ENCODE measurements at regions not wholly inside any gene's neighbourhood (a gene's known extent, or its start where the extent isn't known, plus 50 kb on each side); places are given as distances from the start of the nearest gene placed in this dataset.

DNA sequence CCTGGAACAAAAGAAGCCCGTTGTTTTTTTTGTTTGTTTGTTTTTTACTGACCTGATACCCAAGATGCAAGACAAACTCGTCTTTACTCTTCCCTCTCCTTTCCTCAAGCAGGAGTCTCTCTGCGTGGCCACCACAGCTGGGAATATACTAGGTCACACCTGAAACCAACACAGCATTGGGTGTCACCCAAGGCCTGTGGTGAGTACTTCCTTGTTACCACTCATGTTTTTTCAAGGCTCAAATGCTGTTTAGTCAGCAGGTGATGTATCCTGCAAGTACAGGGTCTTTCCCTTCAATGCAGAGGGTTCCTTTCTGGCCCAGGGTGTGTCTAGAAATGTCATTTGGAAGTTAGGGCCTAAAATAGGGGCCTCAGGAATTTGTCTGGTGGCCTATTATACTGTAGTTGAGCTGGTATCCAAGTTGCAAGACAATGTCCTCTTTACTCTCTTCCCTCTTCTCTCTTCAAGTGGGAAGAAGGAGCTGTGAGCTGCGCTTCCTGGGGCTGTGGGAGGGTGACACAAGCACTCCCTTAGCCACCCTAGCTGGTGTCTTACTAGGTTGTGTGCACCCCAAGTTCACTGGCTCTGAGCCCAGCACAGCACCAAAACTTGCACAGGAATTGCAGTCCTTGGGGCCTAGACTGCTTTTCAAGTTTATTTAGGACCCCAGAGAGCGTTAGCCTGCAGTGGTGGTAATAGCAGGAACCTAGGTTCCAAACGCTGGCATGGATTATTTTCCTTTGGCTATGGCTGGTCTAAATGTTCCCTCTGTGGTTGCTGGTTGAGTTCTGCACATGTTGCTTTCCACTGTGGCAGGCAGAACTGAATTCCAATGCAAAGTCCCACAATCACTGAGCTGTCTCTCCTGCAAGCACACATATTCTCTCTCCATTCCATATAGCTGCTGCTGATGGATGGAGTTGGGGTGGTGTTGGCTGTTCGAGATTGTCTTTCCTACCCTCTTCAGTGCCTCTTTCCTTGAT is 91.4 kb upstream of the LYPLAL1 start:
- no peak overlapping the region for H3K27ac ChIP-seq (ENCODE audit: low read depth, low read length)
- peaks cover 0 to 3% (median 0%) of the 10 kb centered on the region in 3 donors for H3K4me1 ChIP-seq (ENCODE audit: control insufficient read depth in 3 of 3, insufficient read depth in 3 of 3, low read length in 3 of 3)
- H3K9ac ChIP-seq (ENCODE audit: low read depth in 1 of 3, low read length in 3 of 3): no peak overlapping the region
- H3K27me3 ChIP-seq (ENCODE audit: control insufficient read depth in 3 of 3, insufficient read depth in 3 of 3, low read length in 3 of 3): no peaks in the 10 kb centered on the region
- H3K9me3 ChIP-seq (ENCODE audit: control insufficient read depth in 3 of 3, low read length in 3 of 3): no peaks in the 10 kb centered on the region
- no peaks in the 10 kb centered on the region for H3K36me3 ChIP-seq (ENCODE audit: control insufficient read depth in 3 of 3, insufficient read depth in 3 of 3, low read length in 3 of 3)
- H3K4me3 ChIP-seq (ENCODE audit: low read length in 3 of 3): no peak overlapping the region

DNA sequence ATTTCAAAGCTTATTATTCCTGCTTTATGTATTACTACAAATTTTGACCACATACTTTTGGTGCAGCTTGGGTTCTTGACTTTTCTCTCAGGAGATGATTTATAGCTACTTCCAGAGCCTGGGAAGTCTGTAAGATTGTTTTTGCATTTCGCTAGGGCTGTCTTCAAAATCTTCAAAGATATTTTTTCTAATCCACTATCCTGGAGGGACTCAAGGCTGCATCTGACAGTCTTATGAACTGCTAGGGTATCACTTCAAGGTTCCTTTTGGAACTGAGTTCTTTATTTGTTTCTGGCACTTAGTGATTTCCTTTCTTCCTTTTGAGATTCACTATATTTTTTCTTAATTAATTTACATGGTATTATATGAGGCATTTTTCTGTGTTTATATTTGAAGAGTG is 90.0 kb upstream of the LYPLAL1 start:
- Histone ChIP-seq H3K9ac (ENCODE audit: low read depth in 1 of 3, low read length in 3 of 3) (no peak overlapping the region), H3K9me3 (ENCODE audit: control insufficient read depth in 3 of 3, low read length in 3 of 3) (no peaks in the 10 kb centered on the region), H3K36me3 (ENCODE audit: control insufficient read depth in 3 of 3, insufficient read depth in 3 of 3, low read length in 3 of 3) (no peaks in the 10 kb centered on the region), H3K27me3 (ENCODE audit: control insufficient read depth in 3 of 3, insufficient read depth in 3 of 3, low read length in 3 of 3) (no peaks in the 10 kb centered on the region), H3K27ac (ENCODE audit: low read depth, low read length) (no peak overlapping the region), H3K4me3 (ENCODE audit: low read length in 3 of 3) (no peak overlapping the region), H3K4me1 (ENCODE audit: control insufficient read depth in 3 of 3, insufficient read depth in 3 of 3, low read length in 3 of 3) (peaks cover 0 to 5% (median 0%) of the 10 kb centered on the region in 3 donors)

DNA sequence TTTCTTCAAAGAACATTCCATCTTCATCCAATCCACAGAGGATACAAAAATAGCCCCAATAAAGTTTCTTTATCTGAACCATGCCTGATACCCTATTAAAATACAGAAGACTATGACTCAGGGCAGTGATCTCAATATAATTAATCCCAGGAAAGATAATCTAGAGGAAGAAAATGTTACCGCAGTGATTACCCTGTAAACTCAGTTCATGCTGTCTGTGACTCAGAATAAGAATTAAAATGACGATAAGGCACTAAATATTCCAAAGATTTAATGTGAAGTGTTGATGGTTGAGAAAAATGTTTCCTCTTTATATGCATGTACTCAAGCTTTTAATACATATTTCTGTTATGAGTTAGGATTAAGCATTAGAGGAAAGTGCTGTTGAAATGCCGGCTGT is 88.6 kb upstream of the LYPLAL1 start:
- Histone ChIP-seq H3K4me3 (ENCODE audit: low read length in 3 of 3) (no peak overlapping the region), H3K9ac (ENCODE audit: low read depth in 1 of 3, low read length in 3 of 3) (no peak overlapping the region), H3K36me3 (ENCODE audit: control insufficient read depth in 3 of 3, insufficient read depth in 3 of 3, low read length in 3 of 3) (no peaks in the 10 kb centered on the region), H3K27ac (ENCODE audit: low read depth, low read length) (no peak overlapping the region), H3K27me3 (ENCODE audit: control insufficient read depth in 3 of 3, insufficient read depth in 3 of 3, low read length in 3 of 3) (no peaks in the 10 kb centered on the region), H3K4me1 (ENCODE audit: control insufficient read depth in 3 of 3, insufficient read depth in 3 of 3, low read length in 3 of 3) (peaks cover 0 to 10% (median 0%) of the 10 kb centered on the region in 3 donors), H3K9me3 (ENCODE audit: control insufficient read depth in 3 of 3, low read length in 3 of 3) (no peaks in the 10 kb centered on the region)

DNA sequence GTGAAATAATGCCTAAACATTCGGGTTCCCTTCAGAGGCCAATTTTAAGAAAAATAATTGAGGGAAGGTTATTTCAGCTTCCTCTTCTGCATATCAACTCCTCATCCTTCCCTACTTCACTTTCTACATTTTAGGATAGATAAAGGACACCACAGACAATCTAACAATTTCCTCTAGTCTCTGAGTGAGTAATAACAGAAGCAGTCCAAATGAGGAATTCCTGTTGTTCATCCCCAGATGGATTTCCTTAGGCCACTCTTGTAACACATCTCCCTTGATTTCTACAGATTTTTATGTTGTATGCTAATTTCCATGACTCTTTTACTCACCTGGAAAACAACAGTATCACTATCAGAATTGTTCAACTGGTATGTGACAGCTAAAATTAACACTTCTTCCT is 87.7 kb upstream of the LYPLAL1 start:
- Histone ChIP-seq H3K4me3 (ENCODE audit: low read length in 3 of 3) (no peak overlapping the region), H3K4me1 (ENCODE audit: control insufficient read depth in 3 of 3, insufficient read depth in 3 of 3, low read length in 3 of 3) (peaks cover 0 to 10% (median 0%) of the 10 kb centered on the region in 3 donors), H3K9me3 (ENCODE audit: control insufficient read depth in 3 of 3, low read length in 3 of 3) (no peaks in the 10 kb centered on the region), H3K9ac (ENCODE audit: low read depth in 1 of 3, low read length in 3 of 3) (no peak overlapping the region), H3K27ac (ENCODE audit: low read depth, low read length) (no peak overlapping the region), H3K36me3 (ENCODE audit: control insufficient read depth in 3 of 3, insufficient read depth in 3 of 3, low read length in 3 of 3) (no peaks in the 10 kb centered on the region), H3K27me3 (ENCODE audit: control insufficient read depth in 3 of 3, insufficient read depth in 3 of 3, low read length in 3 of 3) (no peaks in the 10 kb centered on the region)

DNA sequence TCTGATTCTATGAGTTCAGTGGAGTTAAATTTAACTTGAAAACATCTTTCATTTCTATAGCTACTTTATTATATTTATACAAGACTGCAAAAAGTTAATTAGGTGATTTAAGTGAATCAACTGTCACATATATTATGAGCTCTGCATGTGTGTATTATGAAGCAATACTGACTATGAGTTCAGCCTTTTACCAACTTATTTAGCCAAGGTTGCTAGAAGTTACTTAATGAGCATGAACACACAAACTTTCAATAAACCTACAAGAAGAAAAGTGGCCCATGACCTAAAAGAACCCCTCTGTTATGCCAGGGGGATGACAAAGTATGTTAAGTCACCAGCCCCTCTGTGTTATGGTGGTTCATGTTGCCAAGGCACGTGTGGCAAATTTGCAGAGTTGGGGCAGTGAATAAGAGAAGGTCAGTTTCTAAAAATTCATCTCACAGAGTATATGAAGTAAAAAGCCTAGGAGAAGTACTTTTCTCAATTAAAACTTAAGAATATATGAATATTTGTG is 86.7 kb upstream of the LYPLAL1 start:
- Histone ChIP-seq H3K36me3 (ENCODE audit: control insufficient read depth in 3 of 3, insufficient read depth in 3 of 3, low read length in 3 of 3) (no peaks in the 10 kb centered on the region), H3K9ac (ENCODE audit: low read depth in 1 of 3, low read length in 3 of 3) (no peak overlapping the region), H3K27me3 (ENCODE audit: control insufficient read depth in 3 of 3, insufficient read depth in 3 of 3, low read length in 3 of 3) (no peaks in the 10 kb centered on the region), H3K9me3 (ENCODE audit: control insufficient read depth in 3 of 3, low read length in 3 of 3) (no peaks in the 10 kb centered on the region), H3K4me3 (ENCODE audit: low read length in 3 of 3) (no peak overlapping the region), H3K27ac (ENCODE audit: low read depth, low read length) (no peak overlapping the region), H3K4me1 (ENCODE audit: control insufficient read depth in 3 of 3, insufficient read depth in 3 of 3, low read length in 3 of 3) (peaks cover 0 to 10% (median 0%) of the 10 kb centered on the region in 3 donors)

DNA sequence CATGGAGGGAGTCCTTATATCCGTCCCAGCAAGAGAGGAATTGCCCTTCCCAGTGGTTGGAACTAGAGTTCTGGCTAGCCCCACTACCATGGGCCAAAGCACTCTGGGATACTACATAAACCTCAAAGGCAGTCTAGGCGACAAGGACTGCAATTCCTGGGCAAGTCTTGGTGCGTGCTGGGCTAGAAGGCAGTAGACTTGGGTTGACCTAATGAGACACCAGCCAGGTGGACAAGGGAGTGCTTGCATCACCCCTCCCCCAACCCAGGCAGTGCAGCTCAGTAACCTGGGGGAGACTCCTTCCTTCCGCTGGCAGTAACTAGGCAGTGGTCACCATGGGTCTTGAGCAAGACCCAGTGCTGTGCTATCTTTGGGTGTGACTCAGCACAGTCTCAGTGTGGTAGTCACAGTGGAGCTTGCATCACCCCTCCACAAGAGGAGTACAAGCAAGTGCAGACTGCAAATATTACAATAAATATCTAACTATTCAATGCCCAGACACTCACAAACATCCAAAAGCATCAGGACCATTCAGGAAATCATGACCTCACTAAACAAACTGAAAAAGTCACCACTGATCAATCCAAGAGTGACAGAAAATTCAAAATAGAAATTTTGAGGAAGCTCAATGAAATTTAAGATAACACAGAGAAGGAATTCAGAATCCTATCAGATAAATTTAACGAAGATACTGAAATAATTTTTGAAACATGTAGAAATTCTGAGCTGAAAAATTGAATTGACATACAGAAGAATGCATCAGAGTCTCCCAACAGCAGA is 84.7 kb upstream of the LYPLAL1 start:
- H3K27ac ChIP-seq (ENCODE audit: low read depth, low read length): no peak overlapping the region
- no peaks in the 10 kb centered on the region for H3K27me3 ChIP-seq (ENCODE audit: control insufficient read depth in 3 of 3, insufficient read depth in 3 of 3, low read length in 3 of 3)
- no peaks in the 10 kb centered on the region for H3K36me3 ChIP-seq (ENCODE audit: control insufficient read depth in 3 of 3, insufficient read depth in 3 of 3, low read length in 3 of 3)
- H3K4me1 ChIP-seq (ENCODE audit: control insufficient read depth in 3 of 3, insufficient read depth in 3 of 3, low read length in 3 of 3): peaks cover 0 to 10% (median 0%) of the 10 kb centered on the region in 3 donors
- H3K9ac ChIP-seq (ENCODE audit: low read depth in 1 of 3, low read length in 3 of 3): no peak overlapping the region
- no peak overlapping the region for H3K4me3 ChIP-seq (ENCODE audit: low read length in 3 of 3)
- no peaks in the 10 kb centered on the region for H3K9me3 ChIP-seq (ENCODE audit: control insufficient read depth in 3 of 3, low read length in 3 of 3)

DNA sequence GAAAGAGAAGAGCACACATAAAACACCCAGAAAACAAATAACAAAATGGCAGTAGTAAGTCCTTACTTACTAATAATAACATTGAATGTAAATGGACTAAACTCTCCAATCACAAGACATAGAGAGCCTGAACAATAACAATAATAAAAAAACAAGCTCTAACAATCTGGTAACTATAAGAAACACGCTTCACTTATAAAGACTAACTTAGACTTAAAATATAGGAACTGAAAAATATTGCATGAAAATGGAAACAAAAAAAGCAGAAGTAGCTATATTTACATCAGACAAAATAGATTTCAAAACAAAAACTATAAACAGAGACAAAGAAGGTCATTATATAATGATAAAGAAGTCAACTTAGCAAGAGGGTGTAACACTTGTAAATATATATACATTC is 83.1 kb upstream of the LYPLAL1 start:
- Histone ChIP-seq H3K27me3 (ENCODE audit: control insufficient read depth in 3 of 3, insufficient read depth in 3 of 3, low read length in 3 of 3) (no peaks in the 10 kb centered on the region), H3K36me3 (ENCODE audit: control insufficient read depth in 3 of 3, insufficient read depth in 3 of 3, low read length in 3 of 3) (no peaks in the 10 kb centered on the region), H3K4me1 (ENCODE audit: control insufficient read depth in 3 of 3, insufficient read depth in 3 of 3, low read length in 3 of 3) (peaks cover 0 to 10% (median 0%) of the 10 kb centered on the region in 3 donors), H3K9me3 (ENCODE audit: control insufficient read depth in 3 of 3, low read length in 3 of 3) (no peaks in the 10 kb centered on the region), H3K27ac (ENCODE audit: low read depth, low read length) (no peak overlapping the region), H3K4me3 (ENCODE audit: low read length in 3 of 3) (no peak overlapping the region), H3K9ac (ENCODE audit: low read depth in 1 of 3, low read length in 3 of 3) (no peak overlapping the region)

DNA sequence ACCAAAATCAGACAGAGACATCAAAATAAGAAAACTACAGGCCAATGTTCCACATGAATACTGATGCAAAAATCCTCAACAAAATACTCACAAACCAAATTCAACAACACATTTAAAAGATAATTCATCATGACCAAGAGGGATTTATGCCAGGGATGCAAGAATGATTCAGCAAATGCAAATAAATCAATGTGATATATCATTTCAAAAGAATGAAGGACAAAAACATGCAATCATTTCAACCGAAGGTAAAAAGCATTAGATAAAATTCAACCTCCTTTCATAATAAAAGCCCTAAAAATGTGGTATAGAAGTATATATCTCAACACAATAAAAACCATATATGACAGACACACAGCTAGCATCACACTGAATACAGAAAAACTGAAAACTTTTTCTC is 81.5 kb upstream of the LYPLAL1 start:
- no peak overlapping the region for H3K4me3 ChIP-seq (ENCODE audit: low read length in 3 of 3)
- no peak overlapping the region for H3K27ac ChIP-seq (ENCODE audit: low read depth, low read length)
- H3K27me3 ChIP-seq (ENCODE audit: control insufficient read depth in 3 of 3, insufficient read depth in 3 of 3, low read length in 3 of 3): no peaks in the 10 kb centered on the region
- H3K4me1 ChIP-seq (ENCODE audit: control insufficient read depth in 3 of 3, insufficient read depth in 3 of 3, low read length in 3 of 3): peaks cover 0 to 7% (median 0%) of the 10 kb centered on the region in 3 donors
- H3K9ac ChIP-seq (ENCODE audit: low read depth in 1 of 3, low read length in 3 of 3): no peak overlapping the region
- no peaks in the 10 kb centered on the region for H3K9me3 ChIP-seq (ENCODE audit: control insufficient read depth in 3 of 3, low read length in 3 of 3)
- no peaks in the 10 kb centered on the region for H3K36me3 ChIP-seq (ENCODE audit: control insufficient read depth in 3 of 3, insufficient read depth in 3 of 3, low read length in 3 of 3)

DNA sequence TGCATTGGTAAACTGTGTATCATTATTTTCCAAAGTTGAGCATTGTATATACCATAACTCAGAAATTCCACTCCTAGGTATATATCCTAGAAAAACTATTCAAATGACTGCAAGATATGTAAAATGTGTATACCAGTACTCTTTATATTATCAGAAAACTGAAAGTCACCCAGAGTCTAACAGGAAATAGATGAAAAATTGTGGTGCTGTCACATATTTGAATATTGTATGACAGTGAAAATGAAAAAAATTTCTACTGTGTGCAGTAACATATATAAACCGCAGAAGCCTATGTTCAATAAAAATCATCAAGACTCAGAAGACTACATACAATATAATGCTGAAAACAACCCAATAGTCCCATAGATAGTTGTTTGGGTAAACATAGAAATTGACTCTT is 74.4 kb upstream of the LYPLAL1 start:
- no peaks in the 10 kb centered on the region for H3K9me3 ChIP-seq (ENCODE audit: control insufficient read depth in 3 of 3, low read length in 3 of 3)

DNA sequence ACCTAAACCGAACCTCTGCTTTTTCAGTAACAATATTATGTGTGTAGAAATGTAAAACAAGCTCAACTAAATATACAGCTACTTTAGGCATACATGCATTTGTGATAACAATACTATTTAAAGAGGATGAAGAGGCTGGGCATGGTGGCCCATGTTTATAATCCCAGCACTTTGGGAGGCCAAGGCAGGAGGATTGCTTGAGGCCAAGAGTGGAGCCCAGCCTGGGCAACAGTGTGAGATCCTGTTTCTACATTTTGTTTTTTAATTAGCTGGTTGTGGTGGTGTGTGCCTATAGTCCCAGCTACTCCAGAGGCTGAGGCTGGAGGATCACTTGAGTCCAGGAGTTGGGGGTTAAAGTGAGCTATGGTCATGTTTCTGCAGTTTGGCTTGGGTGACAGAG is 73.6 kb upstream of the LYPLAL1 start:
- Histone ChIP-seq H3K9ac (ENCODE audit: low read depth in 1 of 3, low read length in 3 of 3) (no peak overlapping the region), H3K4me1 (ENCODE audit: control insufficient read depth in 3 of 3, insufficient read depth in 3 of 3, low read length in 3 of 3) (no peaks in the 10 kb centered on the region), H3K9me3 (ENCODE audit: control insufficient read depth in 3 of 3, low read length in 3 of 3) (no peaks in the 10 kb centered on the region), H3K36me3 (ENCODE audit: control insufficient read depth in 3 of 3, insufficient read depth in 3 of 3, low read length in 3 of 3) (no peaks in the 10 kb centered on the region), H3K27me3 (ENCODE audit: control insufficient read depth in 3 of 3, insufficient read depth in 3 of 3, low read length in 3 of 3) (no peaks in the 10 kb centered on the region), H3K27ac (ENCODE audit: low read depth, low read length) (no peak overlapping the region), H3K4me3 (ENCODE audit: low read length in 3 of 3) (no peak overlapping the region)

More for the DNA sequence above, 74.4 kb upstream of the LYPLAL1 start:
- no peaks in the 10 kb centered on the region for H3K27me3 ChIP-seq (ENCODE audit: control insufficient read depth in 3 of 3, insufficient read depth in 3 of 3, low read length in 3 of 3)
- H3K4me1 ChIP-seq (ENCODE audit: control insufficient read depth in 3 of 3, insufficient read depth in 3 of 3, low read length in 3 of 3): no peaks in the 10 kb centered on the region
- H3K9ac ChIP-seq (ENCODE audit: low read depth in 1 of 3, low read length in 3 of 3): no peak overlapping the region
- H3K27ac ChIP-seq (ENCODE audit: low read depth, low read length): no peak overlapping the region
- no peaks in the 10 kb centered on the region for H3K36me3 ChIP-seq (ENCODE audit: control insufficient read depth in 3 of 3, insufficient read depth in 3 of 3, low read length in 3 of 3)
- H3K4me3 ChIP-seq (ENCODE audit: low read length in 3 of 3): no peak overlapping the region

Data from skeletal muscle tissue (tissue), 3 donors.